Right hindlimb (tissue), 1 donor: ENCODE measurements at regions not wholly inside any gene's neighbourhood (a gene's known extent, or its start where the extent isn't known, plus 50 kb on each side); places are given as distances from the start of the nearest gene placed in this dataset.
"Not testable (repeated sequence)": the region's sequence is repeated elsewhere in the genome, so short reads cannot be mapped to it uniquely, and the experiment has no call there.

Source experiments
- DNase-seq: peaks from one replicate; pipeline ENCODE4 v3.0.0-alpha.2; 2018

DNA sequence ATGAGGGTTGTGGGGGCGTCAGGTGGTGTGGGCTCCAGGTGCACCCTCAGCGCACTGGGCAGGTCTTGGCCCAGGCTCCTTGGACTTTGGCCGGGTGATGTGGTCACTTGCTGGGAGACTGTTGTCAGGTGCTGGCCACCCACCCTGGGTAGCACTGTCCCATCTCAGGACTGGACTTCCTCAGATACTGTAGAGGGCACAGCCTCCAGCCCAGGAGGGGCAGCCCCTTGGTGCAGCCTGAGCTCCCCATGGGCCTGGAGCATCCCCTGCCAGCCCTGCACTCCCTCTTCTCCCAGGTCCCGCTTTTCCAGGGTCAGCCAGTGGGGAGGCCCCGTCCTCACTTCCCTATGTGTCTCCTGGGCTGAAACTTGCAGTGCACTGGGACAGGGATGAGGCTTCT is 592.3 kb downstream of the CWH43 start:
- DNase-seq = not testable (repeated sequence)

DNA sequence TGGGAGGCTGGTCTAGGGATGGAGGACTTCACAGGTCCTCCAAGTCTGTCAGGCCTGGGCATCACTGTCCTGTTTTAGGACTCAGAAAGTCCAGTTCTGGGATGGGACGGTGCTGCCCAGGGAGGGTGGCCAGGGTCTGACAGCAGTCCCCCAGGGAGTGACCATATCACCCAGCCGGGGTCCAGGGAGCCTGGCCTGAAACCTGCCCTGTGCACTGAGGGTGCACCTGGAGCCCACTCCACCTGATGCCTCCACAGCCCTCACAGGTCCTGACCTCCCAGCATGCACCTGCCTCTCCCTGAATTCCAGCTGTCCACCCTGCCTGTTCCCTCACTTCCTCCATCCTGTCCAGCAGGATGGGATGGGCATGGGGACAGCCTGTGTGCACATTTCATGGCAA is 592.8 kb downstream of the CWH43 start:
- DNase-seq = not testable (repeated sequence)

DNA sequence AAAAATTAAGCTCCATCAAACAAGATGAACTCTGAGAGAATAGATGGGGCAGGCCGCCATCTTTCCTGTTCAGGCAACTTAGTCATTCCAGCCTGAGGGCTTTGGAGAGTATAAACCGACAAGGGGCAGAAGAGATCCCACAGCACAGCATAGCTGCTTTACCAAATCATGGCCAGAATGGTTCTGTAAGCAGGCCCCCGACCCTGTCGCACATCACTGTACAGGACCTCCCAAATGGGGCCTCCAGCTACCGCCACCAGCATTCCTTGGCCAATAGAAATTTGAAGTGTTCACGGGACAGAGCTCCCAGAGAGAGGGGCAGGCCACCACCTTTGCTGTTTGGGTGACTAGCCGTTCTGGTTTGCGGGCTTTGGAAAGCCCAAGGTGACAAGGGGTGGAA is 594.1 kb downstream of the CWH43 start:
- not testable (repeated sequence) for DNase-seq

DNA sequence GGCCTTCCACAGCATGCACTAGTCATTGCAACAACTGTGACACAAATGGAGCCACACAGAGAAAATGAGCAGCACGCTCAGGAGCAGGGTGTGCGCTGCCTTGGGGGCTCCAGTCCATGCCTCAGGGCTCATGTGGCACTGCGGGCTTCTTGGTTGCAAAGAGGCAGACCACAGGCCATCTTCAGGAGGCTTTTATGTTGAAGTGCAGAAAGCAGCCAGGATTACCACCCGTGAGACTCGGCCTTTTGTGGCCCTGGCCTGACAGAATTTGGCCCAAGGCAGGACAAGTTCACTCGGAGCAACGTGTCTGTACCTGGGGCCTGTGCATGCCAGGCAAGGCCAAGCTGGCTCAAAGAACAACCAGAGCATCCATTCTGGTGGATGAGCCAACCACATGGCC is 602.3 kb downstream of the CWH43 start:
- not testable (repeated sequence) for DNase-seq

DNA sequence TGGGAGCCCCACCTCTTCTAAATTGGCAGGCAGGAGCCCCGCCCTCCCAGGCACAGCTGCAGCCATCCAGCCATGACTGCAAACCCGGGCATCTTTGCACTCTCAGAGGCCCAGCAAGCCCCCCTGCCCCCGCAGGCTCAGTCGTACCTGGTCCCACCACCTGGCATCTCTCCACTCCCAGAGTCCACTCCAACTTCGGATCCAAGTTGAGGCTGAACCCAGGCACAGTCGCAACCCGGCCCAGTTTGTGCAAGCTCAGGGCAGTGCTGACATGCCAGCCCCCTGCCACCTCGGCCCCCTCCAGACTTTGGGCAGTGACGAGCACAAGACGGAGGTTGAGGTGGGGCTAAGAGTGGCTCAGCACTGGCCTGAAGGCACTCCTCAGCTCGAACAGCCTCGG is 632.4 kb downstream of the CWH43 start:
- DNase-seq = not testable (repeated sequence)

DNA sequence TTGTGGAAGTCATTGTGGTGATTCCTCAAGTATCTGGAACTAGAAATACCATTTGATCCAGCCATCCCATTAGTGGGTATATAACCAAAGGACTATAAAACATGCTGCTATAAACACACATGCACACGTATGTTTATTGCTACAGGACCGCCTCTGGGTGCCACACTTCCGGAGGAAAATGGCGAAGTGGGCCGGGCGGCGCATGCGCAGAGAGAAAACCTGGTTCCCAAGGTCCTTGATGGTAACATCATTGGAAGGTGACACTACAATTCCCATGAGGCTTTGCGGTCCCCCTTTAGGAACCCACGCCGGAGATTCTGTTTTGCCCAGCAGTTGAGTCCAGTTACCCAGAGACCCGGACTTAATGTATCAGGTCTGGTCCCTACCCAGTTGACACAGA is 640.4 kb downstream of the CWH43 start:
- not testable (repeated sequence) for DNase-seq
